ENCODE measurements at regions not wholly inside any gene's neighbourhood (a gene's known extent, or its start where the extent isn't known, plus 50 kb on each side); places are given as distances from the start of the nearest gene placed in this dataset.
A peak's percentile ranks its signal among the peaks of the same experiment; 100 is the strongest.

- TF ChIP-seq EZH2 (IDR thresholded peaks at IDR 0.05) (no peak), POLR2AphosphoS5 (IDR thresholded peaks at IDR 0.05; ENCODE audit: borderline replicate concordance, low read depth, low read length) (no peak), FOXP2 (optimal IDR thresholded peaks at IDR 0.05; ENCODE audit: control extremely low read depth, extremely low read length, insufficient read depth) (no peak)
- Histone ChIP-seq H3K9me3 (ENCODE audit: low read depth, low read length) (no peaks in the 10 kb centered on the region), H3K9ac (ENCODE audit: insufficient read length) (no peak overlapping the region), H3K4me3 (no peak overlapping the region), H3K27ac (no peak overlapping the region), H3K36me3 (ENCODE audit: insufficient read depth, low read length) (no peaks in the 10 kb centered on the region)
- DNase-seq (ENCODE audit: low read depth, low spot score): no peak
Observed at GRCh38 chr7:80359476-80359875, 152.4 kb downstream of the GNAT3 start.

- Histone ChIP-seq H3K9ac (ENCODE audit: insufficient read length) (no peak overlapping the region), H3K4me3 (no peak overlapping the region), H3K36me3 (ENCODE audit: insufficient read depth, low read length) (no peaks in the 10 kb centered on the region), H3K27ac (no peak overlapping the region), H3K9me3 (ENCODE audit: low read depth, low read length) (no peaks in the 10 kb centered on the region)
- TF ChIP-seq POLR2AphosphoS5 (IDR thresholded peaks at IDR 0.05; ENCODE audit: borderline replicate concordance, low read depth, low read length): no peak
- no peak for TF ChIP-seq EZH2 (IDR thresholded peaks at IDR 0.05)
- no peak for DNase-seq (ENCODE audit: low read depth, low spot score)
Observed at GRCh38 chr7:80359029-80359428, 152.8 kb downstream of the GNAT3 start.

GRCh38 chr7:80357530-80357929, 154.3 kb downstream of the GNAT3 start:
- DNase-seq (ENCODE audit: low read depth, low spot score): no peak

GRCh38 chr7:80350430-80350829, 161.4 kb downstream of the GNAT3 start:
- DNase-seq (ENCODE audit: low read depth, low spot score): no peak
- Histone ChIP-seq H3K36me3 (ENCODE audit: insufficient read depth, low read length) (no peaks in the 10 kb centered on the region), H3K27ac (no peak overlapping the region), H3K4me3 (no peak overlapping the region), H3K9ac (ENCODE audit: insufficient read length) (no peak overlapping the region), H3K9me3 (ENCODE audit: low read depth, low read length) (no peaks in the 10 kb centered on the region)
- no peak for TF ChIP-seq EZH2 (IDR thresholded peaks at IDR 0.05)
- no peak for TF ChIP-seq POLR2AphosphoS5 (IDR thresholded peaks at IDR 0.05; ENCODE audit: borderline replicate concordance, low read depth, low read length)
- TF ChIP-seq FOXP2 (optimal IDR thresholded peaks at IDR 0.05; ENCODE audit: control extremely low read depth, extremely low read length, insufficient read depth): no peak

More at GRCh38 chr7:80357530-80357929, 154.3 kb downstream of the GNAT3 start:
- Histone ChIP-seq H3K36me3 (ENCODE audit: insufficient read depth, low read length) (no peaks in the 10 kb centered on the region), H3K9ac (ENCODE audit: insufficient read length) (no peak overlapping the region), H3K9me3 (ENCODE audit: low read depth, low read length) (no peaks in the 10 kb centered on the region), H3K27ac (no peak overlapping the region), H3K4me3 (no peak overlapping the region)
- TF ChIP-seq POLR2AphosphoS5 (IDR thresholded peaks at IDR 0.05; ENCODE audit: borderline replicate concordance, low read depth, low read length) (no peak), EZH2 (IDR thresholded peaks at IDR 0.05) (no peak), FOXP2 (optimal IDR thresholded peaks at IDR 0.05; ENCODE audit: control extremely low read depth, extremely low read length, insufficient read depth) (no peak)

- DNase-seq (ENCODE audit: low read depth, low spot score): no peak
- H3K27ac ChIP-seq: no peak overlapping the region
- no peaks in the 10 kb centered on the region for H3K36me3 ChIP-seq (ENCODE audit: insufficient read depth, low read length)
- no peak overlapping the region for H3K9ac ChIP-seq (ENCODE audit: insufficient read length)
- TF ChIP-seq FOXP2 (optimal IDR thresholded peaks at IDR 0.05; ENCODE audit: control extremely low read depth, extremely low read length, insufficient read depth) (no peak), EZH2 (IDR thresholded peaks at IDR 0.05) (no peak), POLR2AphosphoS5 (IDR thresholded peaks at IDR 0.05; ENCODE audit: borderline replicate concordance, low read depth, low read length) (no peak)
- no peak overlapping the region for H3K4me3 ChIP-seq
- no peaks in the 10 kb centered on the region for H3K9me3 ChIP-seq (ENCODE audit: low read depth, low read length)
Observed at GRCh38 chr7:80348223-80348622, 163.6 kb downstream of the GNAT3 start.

- no peak for TF ChIP-seq EZH2 (IDR thresholded peaks at IDR 0.05)
- no peak for TF ChIP-seq FOXP2 (optimal IDR thresholded peaks at IDR 0.05; ENCODE audit: control extremely low read depth, extremely low read length, insufficient read depth)
- TF ChIP-seq POLR2AphosphoS5 (IDR thresholded peaks at IDR 0.05; ENCODE audit: borderline replicate concordance, low read depth, low read length): no peak
- no peak overlapping the region for H3K9ac ChIP-seq (ENCODE audit: insufficient read length)
- H3K27ac ChIP-seq: no peak overlapping the region
- H3K36me3 ChIP-seq (ENCODE audit: insufficient read depth, low read length): no peaks in the 10 kb centered on the region
- no peak for DNase-seq (ENCODE audit: low read depth, low spot score)
- no peak overlapping the region for H3K4me3 ChIP-seq
- no peaks in the 10 kb centered on the region for H3K9me3 ChIP-seq (ENCODE audit: low read depth, low read length)
Observed at GRCh38 chr7:80347173-80347572, 164.7 kb downstream of the GNAT3 start.

- Histone ChIP-seq H3K9me3 (ENCODE audit: low read depth, low read length) (no peaks in the 10 kb centered on the region), H3K9ac (ENCODE audit: insufficient read length) (no peak overlapping the region), H3K36me3 (ENCODE audit: insufficient read depth, low read length) (no peaks in the 10 kb centered on the region), H3K27ac (no peak overlapping the region), H3K4me3 (no peak overlapping the region)
- no peak for DNase-seq (ENCODE audit: low read depth, low spot score)
- TF ChIP-seq POLR2AphosphoS5 (IDR thresholded peaks at IDR 0.05; ENCODE audit: borderline replicate concordance, low read depth, low read length): no peak
- TF ChIP-seq FOXP2 (optimal IDR thresholded peaks at IDR 0.05; ENCODE audit: control extremely low read depth, extremely low read length, insufficient read depth): no peak
- TF ChIP-seq EZH2 (IDR thresholded peaks at IDR 0.05): no peak
Observed at GRCh38 chr7:80346704-80347103, 165.2 kb downstream of the GNAT3 start.

GRCh38 chr7:80335511-80336231, 176.2 kb downstream of the GNAT3 start:
- Histone ChIP-seq H3K9ac (ENCODE audit: insufficient read length) (no peak overlapping the region), H3K4me3 (peak overlapping the region; percentile 42), H3K9me3 (ENCODE audit: low read depth, low read length) (no peaks in the 10 kb centered on the region), H3K36me3 (ENCODE audit: insufficient read depth, low read length) (no peaks in the 10 kb centered on the region), H3K27ac (no peak overlapping the region)
- DNase-seq (ENCODE audit: low read depth, low spot score): no peak
- TF ChIP-seq POLR2AphosphoS5 (IDR thresholded peaks at IDR 0.05; ENCODE audit: borderline replicate concordance, low read depth, low read length) (no peak), FOXP2 (optimal IDR thresholded peaks at IDR 0.05; ENCODE audit: control extremely low read depth, extremely low read length, insufficient read depth) (peak; percentile 88), EZH2 (IDR thresholded peaks at IDR 0.05) (no peak)

- Histone ChIP-seq H3K9me3 (ENCODE audit: low read depth, low read length) (no peaks in the 10 kb centered on the region), H3K4me3 (no peak overlapping the region; the same call in 1 of the 2 replicates), H3K36me3 (ENCODE audit: insufficient read depth, low read length) (no peaks in the 10 kb centered on the region), H3K27ac (no peak overlapping the region), H3K9ac (ENCODE audit: insufficient read length) (no peak overlapping the region)
- no peak for DNase-seq (ENCODE audit: low read depth, low spot score)
- TF ChIP-seq FOXP2 (optimal IDR thresholded peaks at IDR 0.05; ENCODE audit: control extremely low read depth, extremely low read length, insufficient read depth): no peak
Observed at GRCh38 chr7:80334908-80335307, 177.0 kb downstream of the GNAT3 start.
